ENCODE measurements at regions not wholly inside any gene's neighbourhood (a gene's known extent, or its start where the extent isn't known, plus 50 kb on each side); places are given as distances from the start of the nearest gene placed in this dataset.

GRCh38 chr10:129325893-129326292 lies 141.1 kb upstream of the MGMT start:
- DNase-seq = no peak

DNA sequence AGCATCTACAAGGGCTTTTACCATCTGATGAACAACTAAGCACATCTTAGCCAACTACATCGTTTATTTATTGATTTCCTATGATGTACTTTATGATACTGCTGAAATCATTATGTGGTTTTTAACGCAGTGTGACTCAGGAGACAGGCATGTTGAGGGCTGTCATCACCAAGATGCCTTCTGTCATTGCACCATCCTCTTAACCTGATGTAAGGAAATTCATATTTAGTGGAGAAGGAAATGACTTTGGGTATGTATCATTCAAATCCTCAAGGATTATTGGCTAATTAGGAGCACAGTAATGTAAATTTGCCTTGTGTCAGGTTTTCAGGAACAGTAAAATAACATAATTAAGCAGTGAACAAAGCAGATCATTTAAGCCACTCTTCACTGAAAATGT lies 138.5 kb upstream of the MGMT start:
- no peak for DNase-seq

GRCh38 chr10:129329385-129330055 lies 137.5 kb upstream of the MGMT start:
- no peak for DNase-seq

DNA sequence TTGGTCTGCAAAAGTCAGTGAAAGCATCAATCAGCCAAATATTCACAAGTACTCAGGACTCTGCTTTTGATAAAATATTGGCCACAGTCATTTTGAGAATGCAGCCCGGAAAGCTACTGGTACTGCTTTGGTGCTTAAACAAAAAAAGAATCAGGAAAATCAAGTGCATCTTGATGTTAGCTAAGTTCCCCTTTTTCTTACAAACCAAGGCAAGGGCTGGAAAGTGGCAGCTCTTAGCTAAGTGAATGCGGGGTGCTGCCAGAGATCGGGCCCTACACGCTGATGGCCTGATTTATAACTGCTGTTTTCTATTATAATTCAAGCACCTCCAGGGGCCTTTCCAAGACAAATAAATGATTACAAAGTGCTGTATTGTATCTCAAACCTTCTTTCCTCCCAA lies 136.8 kb upstream of the MGMT start:
- no peak for DNase-seq

DNA sequence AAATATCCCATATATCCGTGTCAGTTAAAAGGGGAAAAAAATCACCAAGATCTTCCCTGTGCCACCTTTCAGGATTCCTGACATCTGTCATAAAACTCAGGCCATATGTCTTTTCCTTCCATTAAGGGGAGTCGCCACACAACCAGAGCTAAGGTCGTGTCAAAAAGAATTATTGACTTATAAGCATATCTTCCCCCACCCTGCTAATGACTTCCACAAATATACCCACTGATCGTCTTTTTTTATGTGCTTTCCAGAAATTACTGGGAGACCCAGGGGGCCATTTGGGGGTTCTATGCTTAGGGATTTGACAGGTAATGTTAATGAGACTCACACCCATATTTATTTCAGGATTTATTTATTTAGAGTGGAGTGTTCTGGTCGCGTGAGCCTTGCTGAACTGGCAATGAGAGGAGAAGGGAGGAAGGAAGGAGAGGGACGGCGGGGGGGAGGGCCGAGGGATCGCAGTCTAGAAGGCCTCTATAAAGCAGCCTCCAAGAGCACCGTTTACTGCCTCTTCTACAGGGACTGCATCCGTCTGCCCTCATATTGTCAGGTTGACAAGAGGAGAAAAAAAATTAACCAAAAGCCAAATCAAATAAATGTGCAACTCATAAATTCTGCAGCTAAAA lies 135.7 kb upstream of the MGMT start:
- DNase-seq = peak; percentile 13

GRCh38 chr10:129331839-129332220 lies 135.2 kb upstream of the MGMT start:
- DNase-seq = no peak

DNA sequence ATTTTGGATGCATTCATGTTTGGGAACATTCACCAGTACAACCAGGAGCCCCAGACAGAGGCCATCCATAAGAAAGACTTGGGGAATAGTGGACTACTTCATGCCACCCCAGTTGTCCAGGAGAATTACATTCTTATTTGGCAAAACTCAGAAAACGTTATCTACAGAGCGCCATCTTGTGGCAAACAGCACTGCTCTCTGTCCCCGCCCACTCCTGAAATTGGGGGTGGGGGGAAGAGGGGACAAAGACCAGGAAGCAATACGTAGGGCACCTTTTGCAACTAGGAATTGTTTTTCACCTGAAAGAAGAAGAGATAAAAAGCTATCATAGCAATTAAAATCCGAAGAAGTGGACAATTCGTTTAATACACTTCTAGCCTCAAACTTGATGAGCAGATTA lies 134.6 kb upstream of the MGMT start:
- DNase-seq = no peak

- DNase-seq = no peak
Measured at GRCh38 chr10:129333706-129334105, 133.3 kb upstream of the MGMT start.

- no peak for DNase-seq
Measured at GRCh38 chr10:129334266-129334665, 132.8 kb upstream of the MGMT start.

DNA sequence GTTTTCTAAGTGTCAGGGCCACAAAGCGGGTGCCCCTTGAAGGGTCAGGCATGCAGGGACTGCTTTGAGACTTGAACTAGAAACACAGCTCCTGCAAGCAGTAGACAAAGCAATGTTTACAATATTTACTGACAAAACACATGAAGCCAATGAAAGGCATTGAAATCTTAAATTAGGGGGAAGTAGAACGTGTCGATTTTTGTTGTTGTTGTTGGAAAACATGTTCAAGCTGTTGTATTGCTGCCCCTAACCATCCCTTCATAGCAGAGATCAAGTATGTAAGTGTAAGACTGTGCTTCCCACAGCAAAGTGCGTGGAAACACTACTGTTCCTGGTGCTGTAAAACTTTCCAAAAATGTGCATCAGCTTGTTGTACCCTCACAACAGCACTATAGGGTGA lies 131.6 kb upstream of the MGMT start:
- DNase-seq = no peak

DNA sequence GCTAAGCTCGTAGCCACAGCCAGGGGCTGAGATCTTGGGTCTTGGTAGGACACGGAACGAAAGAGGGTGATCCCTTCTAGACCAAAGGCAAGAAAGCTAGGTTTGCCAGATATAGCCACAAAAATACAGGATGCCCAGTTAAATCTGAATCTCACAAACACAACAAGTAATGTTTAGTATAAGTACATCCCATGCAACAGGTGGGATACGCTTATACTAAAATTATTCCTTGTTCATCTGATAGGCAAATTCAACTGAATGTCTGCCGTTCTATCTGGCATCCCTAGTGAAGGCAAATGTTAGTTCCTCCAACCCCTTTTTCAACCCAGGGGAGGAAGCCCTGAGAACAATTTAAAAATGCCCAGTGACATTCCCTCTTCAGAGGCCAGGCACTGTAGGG lies 131.1 kb upstream of the MGMT start:
- no peak for DNase-seq

DNA sequence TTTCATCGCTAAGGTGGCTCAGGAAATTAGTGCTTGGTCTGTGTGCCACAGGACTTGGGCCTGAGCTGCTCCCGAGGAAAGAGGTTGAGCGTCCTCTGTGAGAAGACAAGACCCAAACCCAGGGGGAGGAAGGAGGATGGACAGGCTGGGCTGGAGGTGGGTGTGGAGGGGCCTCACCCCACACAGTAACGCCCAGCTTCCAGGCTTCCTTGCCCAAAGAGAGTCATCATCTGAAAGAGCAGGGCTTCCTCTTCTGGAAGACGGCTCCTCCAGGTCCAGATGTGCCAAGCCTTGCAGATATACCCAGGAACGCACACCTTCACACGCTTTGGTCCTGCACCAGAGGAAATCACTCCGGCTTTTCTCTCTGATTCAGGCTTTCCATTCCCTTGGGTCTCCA lies 127.8 kb upstream of the MGMT start:
- DNase-seq = no peak

GRCh38 chr10:129339841-129340240 lies 127.2 kb upstream of the MGMT start:
- DNase-seq = no peak

DNA sequence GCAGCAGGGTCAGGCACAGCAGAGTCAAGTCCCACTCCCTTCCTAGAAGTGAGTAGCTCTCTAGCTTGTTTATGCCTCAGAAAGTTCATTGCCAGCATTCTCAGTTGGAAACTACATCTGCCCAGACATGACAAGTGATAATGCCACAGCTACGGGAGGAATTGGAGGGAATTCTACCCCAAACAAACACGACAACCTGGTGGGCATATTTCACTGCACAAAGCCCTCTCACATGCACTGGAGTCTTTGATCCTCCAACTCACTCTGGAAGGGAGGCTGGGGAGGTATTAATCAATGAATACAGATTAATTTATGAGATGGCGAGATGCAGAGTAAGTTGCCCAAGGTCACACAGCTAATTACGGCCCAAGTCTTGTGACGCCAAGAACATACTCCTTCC lies 126.0 kb upstream of the MGMT start:
- no peak for DNase-seq

- no peak for DNase-seq
Measured at GRCh38 chr10:129342385-129342784, 124.7 kb upstream of the MGMT start.

GRCh38 chr10:129343141-129343540 lies 123.9 kb upstream of the MGMT start:
- no peak for DNase-seq

DNA sequence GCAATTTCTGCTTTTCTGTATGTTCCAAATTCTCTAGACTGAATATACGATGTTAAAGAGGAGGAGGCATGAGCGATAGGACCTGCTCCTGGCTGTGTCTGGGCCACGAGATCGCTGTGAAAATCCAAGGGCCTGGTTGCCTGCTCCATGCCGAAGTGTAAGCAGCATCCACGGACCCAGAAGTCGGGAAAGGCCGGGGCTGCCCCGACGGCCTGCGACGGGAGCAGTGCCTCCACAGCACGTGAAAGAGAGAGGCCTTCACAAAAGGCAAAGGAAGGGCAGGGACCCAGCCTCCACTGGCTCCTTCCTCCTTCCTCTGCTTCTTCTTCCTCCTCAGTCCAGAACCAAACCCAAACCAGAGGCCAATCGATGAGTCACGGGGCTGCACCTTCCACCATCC lies 122.9 kb upstream of the MGMT start:
- DNase-seq = no peak

DNA sequence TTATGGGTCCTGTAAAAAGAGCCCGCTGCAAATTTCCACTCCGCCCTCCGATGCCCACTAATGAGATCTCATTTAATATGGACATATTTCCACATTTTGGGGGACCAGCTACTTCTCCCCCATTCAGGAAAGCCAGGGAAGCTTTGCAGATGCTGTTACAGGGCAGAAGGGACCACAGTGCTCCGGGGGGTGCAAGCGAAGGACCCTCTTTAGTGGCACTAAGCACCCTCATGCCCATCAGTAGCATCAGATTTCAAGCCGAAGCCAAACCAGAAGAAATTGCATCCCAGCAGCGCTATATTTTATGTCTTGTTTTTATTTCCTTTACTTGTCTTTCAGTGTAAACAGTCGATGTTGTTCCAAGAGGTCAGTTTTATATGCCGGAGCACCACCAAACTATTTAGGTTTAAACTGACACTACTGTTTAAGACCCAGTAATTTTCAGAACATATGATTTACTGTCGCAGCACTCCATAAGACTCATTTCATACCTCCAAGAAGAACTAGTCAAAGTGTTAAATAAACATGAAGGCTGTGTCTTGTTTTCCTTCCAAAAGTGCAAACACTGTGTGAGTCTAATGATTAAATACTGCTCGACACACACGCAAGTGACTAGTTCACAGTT lies 122.2 kb upstream of the MGMT start:
- DNase-seq = no peak

GRCh38 chr10:129345763-129346162 lies 121.3 kb upstream of the MGMT start:
- no peak for DNase-seq

- DNase-seq = no peak
Measured at GRCh38 chr10:129350690-129351089, 116.4 kb upstream of the MGMT start.

GRCh38 chr10:129353101-129353500 lies 113.9 kb upstream of the MGMT start:
- DNase-seq = no peak

- no peak for DNase-seq
Measured at GRCh38 chr10:129360046-129360445, 107.0 kb upstream of the MGMT start.

- DNase-seq = no peak
Measured at GRCh38 chr10:129361676-129362376, 105.2 kb upstream of the MGMT start.

DNA sequence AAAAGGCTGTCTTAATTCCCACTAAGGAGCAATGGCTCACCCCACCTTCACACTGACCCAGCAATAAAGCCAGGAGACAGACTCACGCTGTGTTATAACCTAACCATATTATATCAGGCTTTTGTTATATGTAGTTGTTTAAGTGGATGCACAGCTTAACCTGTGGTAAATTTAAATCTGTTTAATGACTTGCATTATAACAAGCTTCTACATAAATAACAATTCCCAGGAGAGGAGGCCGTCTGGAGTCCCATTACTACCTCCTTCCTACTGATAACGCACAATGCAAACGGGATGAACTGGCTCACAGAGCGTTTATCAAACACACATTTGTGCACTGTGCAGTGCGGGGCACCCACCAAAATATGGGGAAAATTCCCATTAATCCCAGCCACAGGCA lies 102.1 kb upstream of the MGMT start:
- DNase-seq = no peak
